Astrocyte of the spinal cord (primary cell): ENCODE measurements at regions not wholly inside any gene's neighbourhood (a gene's known extent, or its start where the extent isn't known, plus 50 kb on each side); places are given as distances from the start of the nearest gene placed in this dataset.

Experiments used
- DNase-seq: peaks from one replicate; pipeline ENCODE4 v3.0.0; 2011; ENCODE audit warnings: low read depth, low spot score
- H3K4me3 ChIP-seq: 2 replicates; pipeline ENCODE4 v1.5.1; 2011; ENCODE audit warnings: low read depth, mild to moderate bottlenecking, low read length, moderate library complexity
- in situ Hi-C: cut with HindIII; loops from 2 replicates; pipeline ENCODE4 v1.10.0; 2017; ENCODE audit warnings: low sequenced_read_pairs
- TF ChIP-seq, protein P1 (sequence below): IDR thresholded peaks from 2 replicates; pipeline ENCODE4 v1.5.1; 2012; ENCODE audit warnings: low read depth, mild to moderate bottlenecking, low read length, inconsistent platforms

GRCh38 chr9:23287390-23287789 is 538.6 kb downstream of the ELAVL2 start:
- H3K4me3 ChIP-seq, result no peak overlapping the region
- no peak for DNase-seq
- in situ Hi-C loops, result no loop called here
- TF ChIP-seq, protein P1, sequence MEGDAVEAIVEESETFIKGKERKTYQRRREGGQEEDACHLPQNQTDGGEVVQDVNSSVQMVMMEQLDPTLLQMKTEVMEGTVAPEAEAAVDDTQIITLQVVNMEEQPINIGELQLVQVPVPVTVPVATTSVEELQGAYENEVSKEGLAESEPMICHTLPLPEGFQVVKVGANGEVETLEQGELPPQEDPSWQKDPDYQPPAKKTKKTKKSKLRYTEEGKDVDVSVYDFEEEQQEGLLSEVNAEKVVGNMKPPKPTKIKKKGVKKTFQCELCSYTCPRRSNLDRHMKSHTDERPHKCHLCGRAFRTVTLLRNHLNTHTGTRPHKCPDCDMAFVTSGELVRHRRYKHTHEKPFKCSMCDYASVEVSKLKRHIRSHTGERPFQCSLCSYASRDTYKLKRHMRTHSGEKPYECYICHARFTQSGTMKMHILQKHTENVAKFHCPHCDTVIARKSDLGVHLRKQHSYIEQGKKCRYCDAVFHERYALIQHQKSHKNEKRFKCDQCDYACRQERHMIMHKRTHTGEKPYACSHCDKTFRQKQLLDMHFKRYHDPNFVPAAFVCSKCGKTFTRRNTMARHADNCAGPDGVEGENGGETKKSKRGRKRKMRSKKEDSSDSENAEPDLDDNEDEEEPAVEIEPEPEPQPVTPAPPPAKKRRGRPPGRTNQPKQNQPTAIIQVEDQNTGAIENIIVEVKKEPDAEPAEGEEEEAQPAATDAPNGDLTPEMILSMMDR, result no peak

DNA sequence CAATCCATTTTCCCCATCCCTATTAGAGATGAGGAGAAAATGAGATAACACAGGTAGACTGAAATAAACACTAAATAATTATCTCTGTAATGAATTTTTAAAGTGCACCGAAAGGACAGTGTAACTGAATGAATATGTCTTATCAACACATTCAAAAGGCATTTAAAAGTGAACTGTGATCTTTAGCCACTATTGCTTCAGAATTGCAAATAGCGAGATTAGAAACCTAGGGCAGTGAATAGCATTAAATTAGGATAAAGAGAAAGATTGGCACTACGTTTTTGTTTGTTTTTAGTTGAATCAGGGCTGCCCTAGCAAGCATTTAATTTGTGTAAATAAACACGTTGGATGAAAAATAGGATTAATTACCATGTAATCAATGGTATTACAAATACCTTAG is 537.5 kb downstream of the ELAVL2 start:
- in situ Hi-C loops, result no loop called here
- H3K4me3 ChIP-seq, result no peak overlapping the region
- TF ChIP-seq, protein P1, result no peak
- no peak for DNase-seq

- in situ Hi-C loops, result no loop called here
- TF ChIP-seq, protein P1, result no peak
- H3K4me3 ChIP-seq, result no peak overlapping the region
- no peak for DNase-seq
These were observed 535.1 kb downstream of the ELAVL2 start for GRCh38 chr9:23290973-23291372.

DNA sequence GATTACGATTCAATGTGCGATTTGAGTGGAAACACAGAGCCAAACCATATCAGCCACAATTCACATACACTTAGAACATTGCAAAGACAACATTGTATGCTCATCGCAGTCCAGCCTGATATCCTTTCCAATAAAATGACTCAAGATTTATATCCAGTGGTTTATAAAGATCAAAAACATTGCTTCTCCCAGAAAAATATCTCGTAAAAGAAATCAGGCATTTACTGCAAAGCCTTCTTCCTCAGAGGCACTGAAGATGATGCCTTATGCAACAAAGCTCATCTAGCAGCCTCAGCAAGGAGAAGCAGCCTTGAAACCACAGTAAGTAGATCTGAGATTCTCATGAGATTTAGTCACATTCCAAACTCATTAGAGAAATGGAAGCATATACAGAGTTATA is 523.8 kb downstream of the ELAVL2 start:
- no peak overlapping the region for H3K4me3 ChIP-seq
- TF ChIP-seq, protein P1, result no peak
- no peak for DNase-seq
- in situ Hi-C loops, result no loop called here

DNA sequence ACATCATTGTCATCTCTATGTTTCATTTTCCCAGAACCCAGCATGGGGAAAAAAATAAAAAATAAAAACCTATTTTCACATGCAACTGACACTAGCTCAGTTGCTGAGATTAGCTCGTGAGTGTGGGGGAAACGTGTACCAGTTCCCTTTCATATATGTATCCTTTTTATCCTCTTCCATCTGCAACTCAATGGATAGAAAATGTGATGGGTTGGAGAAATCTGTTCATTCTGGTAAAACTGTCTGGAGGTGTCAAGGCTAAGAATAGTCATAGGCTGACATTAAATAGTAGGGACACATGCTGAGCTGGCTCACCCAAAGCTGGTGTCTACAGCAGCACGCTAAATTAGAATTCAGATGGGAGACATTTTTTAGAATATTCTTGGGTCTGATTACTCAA is 519.3 kb downstream of the ELAVL2 start:
- TF ChIP-seq, protein P1, result no peak
- DNase-seq, result no peak
- in situ Hi-C loops, result no loop called here
- H3K4me3 ChIP-seq, result no peak overlapping the region

GRCh38 chr9:23307731-23308513 is 518.1 kb downstream of the ELAVL2 start:
- TF ChIP-seq, protein P1, result no peak
- no peak for DNase-seq
- H3K4me3 ChIP-seq, result no peak overlapping the region
- in situ Hi-C loops, result no loop called here
